Ovary (tissue), 3 donors: ENCODE measurements at regions not wholly inside any gene's neighbourhood (a gene's known extent, or its start where the extent isn't known, plus 50 kb on each side); places are given as distances from the start of the nearest gene placed in this dataset.

Experiments used
- POLR2A ChIP-seq: fragments of 450-650 bp; IDR thresholded peaks from one replicate; pipeline ENCODE4 v1.6.1; 2017; ENCODE audit warnings: antibody characterized with exemption, mild to moderate bottlenecking, moderate library complexity
- TF ChIP-seq, protein P1 (sequence below), 3 donors: fragments of 450-650 bp in 2 of 3; fragments of 200-600 bp in 1 of 3; IDR thresholded peaks; one replicate each; pipeline versions ENCODE4 v1.5.1 to v1.8.0; 2016 to 2022; ENCODE audit warnings: antibody characterized with exemption in 3 of 3, mild to moderate bottlenecking in 1 of 3
- donor health status: DM: no; HTN: no; CAD: no.

- TF ChIP-seq, protein P1, sequence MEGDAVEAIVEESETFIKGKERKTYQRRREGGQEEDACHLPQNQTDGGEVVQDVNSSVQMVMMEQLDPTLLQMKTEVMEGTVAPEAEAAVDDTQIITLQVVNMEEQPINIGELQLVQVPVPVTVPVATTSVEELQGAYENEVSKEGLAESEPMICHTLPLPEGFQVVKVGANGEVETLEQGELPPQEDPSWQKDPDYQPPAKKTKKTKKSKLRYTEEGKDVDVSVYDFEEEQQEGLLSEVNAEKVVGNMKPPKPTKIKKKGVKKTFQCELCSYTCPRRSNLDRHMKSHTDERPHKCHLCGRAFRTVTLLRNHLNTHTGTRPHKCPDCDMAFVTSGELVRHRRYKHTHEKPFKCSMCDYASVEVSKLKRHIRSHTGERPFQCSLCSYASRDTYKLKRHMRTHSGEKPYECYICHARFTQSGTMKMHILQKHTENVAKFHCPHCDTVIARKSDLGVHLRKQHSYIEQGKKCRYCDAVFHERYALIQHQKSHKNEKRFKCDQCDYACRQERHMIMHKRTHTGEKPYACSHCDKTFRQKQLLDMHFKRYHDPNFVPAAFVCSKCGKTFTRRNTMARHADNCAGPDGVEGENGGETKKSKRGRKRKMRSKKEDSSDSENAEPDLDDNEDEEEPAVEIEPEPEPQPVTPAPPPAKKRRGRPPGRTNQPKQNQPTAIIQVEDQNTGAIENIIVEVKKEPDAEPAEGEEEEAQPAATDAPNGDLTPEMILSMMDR (IDR thresholded peaks at IDR 0.05), result no peak
- no peak for TF ChIP-seq POLR2A
Observed at GRCh38 chr4:123524958-123525628, 128.5 kb downstream of the SPRY1 start.
